ENCODE measurements at regions not wholly inside any gene's neighbourhood (a gene's known extent, or its start where the extent isn't known, plus 50 kb on each side); places are given as distances from the start of the nearest gene placed in this dataset.

GRCh38 chr7:119711104-119711503, 561.9 kb upstream of the KCND2 start:
- TF ChIP-seq CTCF (IDR thresholded peaks at IDR 0.05; ENCODE audit: low read depth, low read length, poor library complexity, severe bottlenecking) (no peak), EZH2phosphoT487 (IDR thresholded peaks at IDR 0.05; ENCODE audit: borderline replicate concordance, low read length) (no peak)

Data from DOHH2 (cell line).